CD1c-positive myeloid dendritic cell (primary cell): ENCODE measurements at regions not wholly inside any gene's neighbourhood (a gene's known extent, or its start where the extent isn't known, plus 50 kb on each side); places are given as distances from the start of the nearest gene placed in this dataset.

Experiments used
- DNase-seq: peaks from one replicate; pipeline ENCODE4 v3.0.0-alpha.2; 2016; ENCODE audit errors: extremely low spot score

DNA sequence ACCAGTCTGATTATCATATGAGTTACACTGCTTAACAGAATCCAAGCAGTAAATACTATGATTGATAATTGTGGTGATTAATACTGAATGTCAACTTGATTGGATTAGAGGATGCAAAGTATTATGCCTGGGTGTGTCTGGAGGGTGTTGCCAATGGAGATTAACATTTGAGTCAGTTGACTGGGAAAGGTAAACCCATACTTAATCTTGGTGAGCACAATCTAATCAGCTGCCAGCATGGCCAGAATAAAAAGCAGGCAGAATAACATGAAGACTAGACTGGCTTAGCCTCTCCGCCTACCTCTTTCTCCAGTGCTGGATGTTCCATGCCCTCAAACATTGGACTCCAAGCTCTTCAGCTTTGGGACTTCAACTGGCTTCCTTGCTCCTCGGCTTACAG lies 961.3 kb downstream of the ADGRL3 start:
- no peak for DNase-seq

DNA sequence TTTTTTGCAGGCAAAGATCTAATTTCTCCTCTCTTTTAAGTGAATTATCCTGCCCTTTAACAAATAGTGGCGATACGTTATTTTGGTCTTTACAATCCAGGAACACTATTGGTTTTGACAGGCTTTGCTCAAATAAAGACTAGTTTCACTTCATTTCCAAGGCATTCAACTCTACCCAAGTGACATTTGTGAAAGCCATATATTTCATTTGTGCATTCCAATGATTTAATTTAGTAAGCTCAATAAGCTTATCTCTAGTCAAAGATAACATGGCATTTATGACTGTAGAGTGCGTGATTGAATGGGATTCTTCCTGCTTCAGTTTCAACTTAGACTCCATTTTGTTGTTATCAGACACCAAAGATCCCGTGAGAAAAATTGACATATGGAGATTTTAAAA lies 959.8 kb downstream of the ADGRL3 start:
- no peak for DNase-seq

DNA sequence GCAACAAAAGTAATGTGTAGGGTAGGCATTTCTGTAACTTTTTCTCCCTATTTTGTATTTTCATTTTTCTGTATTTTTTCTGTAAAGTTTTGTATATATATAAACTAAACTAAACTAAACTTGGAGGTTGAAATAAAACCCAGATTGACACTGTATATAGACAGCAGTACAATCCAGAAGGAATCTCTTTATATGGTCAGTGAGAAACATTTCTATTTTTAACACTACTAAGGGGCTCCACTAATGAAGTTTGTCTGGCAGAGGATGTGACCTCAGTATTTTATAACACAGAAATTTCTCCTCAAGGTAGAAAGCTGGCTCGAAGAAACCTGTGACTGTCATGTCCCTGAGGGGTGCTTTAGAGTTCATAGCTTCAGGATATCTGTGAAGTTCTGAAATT lies 959.2 kb downstream of the ADGRL3 start:
- DNase-seq, result no peak

DNA sequence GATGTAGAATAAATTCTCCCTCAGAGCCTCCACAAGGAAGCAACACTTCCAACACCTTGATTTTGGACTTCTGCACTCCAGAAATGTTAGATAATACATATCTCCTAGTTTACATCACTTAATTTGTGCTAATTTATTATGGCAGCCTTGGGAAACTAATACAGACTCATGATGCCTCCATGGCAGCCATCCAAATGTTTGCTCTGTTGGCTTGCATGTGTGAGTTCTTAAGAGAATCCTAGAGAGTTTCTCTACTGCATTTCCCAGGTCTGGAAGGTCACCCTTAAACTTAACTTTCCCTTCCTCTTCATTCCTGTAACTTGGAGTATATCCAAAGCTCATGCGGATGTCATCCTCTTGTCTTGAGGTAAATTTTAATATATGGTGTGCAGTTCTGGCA lies 956.1 kb downstream of the ADGRL3 start:
- DNase-seq, result no peak

DNA sequence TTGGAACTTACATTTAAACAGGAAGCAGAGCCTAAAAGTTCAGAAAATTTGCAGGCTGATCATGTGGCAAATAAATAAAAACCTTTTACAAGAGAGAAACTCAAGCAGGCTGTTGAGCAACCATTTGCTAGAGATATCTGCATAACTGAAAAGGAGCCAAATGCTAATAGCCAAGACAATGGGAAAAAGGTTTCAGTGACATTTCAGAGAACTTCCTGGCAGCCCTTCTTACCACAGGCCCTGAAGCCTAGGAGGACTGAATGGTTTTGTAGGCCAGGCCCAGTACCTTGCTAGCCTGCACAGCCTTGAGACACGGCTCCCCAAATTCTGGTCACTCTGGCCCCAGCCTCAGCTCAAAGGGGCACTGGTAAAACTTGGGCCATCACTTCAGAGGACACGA lies 945.1 kb downstream of the ADGRL3 start:
- DNase-seq, result no peak

DNA sequence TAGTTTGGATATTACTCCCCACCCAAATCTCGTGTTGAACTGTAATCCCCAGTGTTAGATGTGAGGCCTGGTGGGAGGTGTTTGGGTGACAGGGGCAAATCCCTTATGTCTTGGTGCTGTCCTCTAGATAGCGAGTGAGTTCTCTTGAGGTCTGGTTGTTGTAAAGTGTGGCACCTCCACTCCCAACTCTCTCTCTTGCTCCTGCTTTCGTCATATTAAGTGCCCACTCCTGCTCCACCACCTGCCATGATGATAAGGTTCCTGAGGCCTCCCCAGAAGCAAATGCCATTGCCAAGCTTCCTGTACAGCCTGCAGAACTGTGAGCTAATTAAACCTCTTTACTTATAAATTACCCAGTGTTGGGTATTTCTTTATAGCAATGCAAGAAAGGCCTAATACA lies 944.3 kb downstream of the ADGRL3 start:
- DNase-seq, result no peak

DNA sequence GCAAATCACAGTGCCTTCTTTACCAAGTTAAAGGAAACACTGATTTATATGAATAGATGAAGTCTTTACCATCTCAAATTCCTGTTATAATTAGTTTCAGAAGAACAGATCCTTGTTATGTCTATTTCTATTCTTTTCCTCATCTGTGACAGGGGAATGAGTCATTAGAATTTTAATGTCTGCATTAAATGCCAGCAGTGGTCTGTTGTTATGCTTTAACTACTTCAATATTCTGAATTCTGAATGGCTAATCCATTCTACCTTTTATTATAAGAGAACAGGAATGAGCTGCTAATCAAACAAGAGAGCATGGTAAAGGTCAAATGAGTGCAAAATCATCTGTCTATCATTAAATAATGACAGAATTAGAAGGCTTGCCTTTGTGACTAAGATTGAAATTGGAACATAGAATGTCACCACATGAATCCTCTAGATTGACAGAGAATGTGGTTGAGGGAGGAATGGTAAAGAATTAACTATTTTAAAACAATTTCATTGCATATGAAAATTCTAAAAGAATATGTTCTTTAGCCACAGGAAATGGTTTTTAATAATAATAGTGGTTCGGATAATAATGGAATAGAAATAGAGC lies 935.5 kb downstream of the ADGRL3 start:
- DNase-seq, result no peak

DNA sequence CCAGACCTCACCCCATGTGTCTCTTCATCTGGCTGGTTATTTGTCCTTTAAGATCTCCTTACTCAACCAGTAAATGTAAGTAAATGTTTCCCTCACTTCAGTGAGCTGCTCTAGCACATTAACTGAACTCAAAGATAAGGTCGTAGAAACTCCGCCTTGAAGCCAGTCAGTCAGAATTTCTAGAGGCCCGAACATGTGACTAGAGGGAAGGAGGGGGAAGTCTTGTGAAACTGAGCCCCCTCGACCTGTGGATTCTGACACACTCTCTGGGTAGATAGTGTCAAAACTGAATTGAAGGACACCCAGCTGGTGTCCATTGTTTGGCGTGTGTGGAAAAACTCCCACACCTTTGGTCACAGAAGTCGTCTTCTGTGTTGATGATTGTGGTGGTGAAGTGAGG lies 933.9 kb downstream of the ADGRL3 start:
- DNase-seq, result no peak

DNA sequence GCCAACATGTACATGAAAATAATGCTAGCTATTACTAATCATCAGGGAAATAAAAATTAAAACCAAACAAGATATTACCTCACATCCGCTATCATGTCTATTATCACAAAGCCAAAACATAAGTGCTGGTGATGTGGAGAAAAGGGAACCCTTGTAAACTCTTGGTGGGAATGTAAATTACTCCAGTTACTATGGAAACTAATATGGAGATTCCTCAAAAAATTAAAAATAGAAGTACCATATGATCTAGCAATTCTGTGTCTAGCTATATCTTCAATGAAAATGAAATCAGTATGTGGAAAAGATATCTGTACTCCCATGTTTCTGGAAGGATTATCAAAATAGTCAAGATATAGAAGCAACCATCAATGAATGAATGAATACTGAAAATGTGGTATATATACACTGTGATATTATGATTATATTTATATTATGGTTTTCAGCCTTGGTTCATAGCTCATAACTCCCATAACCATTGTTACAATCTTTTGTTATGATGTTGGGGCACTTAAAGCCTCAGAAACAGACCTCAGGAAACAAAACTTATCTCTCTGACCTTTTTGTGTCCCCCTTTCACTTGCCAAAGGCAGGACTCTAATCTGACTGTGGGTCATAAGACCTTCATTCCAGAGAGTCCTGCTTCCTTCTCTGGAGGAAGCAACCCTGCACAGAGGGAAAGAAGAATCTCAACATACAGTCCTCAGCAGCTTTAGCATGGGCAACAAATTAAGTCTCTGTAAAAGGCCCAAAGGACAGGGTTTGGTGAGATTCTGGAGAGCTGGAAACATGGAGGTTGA lies 933.2 kb downstream of the ADGRL3 start:
- no peak for DNase-seq

DNA sequence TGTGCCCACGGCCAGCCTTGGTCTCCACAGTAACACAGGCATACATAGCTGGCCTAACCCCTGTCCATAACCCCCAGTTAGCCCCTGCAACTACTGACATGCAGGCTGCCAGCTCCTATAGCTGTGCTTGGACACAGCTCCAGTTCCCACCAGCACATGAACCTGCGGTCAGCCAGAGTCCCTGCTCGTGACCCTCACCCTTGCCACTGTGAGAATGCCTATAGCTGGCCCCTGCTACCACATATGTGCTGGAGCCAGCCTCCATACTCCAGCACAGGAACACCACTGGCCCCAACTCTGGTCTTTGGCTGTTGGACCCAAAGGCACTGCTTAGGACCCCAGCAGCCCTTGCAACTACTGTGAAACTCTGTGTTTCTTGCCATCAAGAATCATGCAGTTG lies 930.9 kb downstream of the ADGRL3 start:
- no peak for DNase-seq

DNA sequence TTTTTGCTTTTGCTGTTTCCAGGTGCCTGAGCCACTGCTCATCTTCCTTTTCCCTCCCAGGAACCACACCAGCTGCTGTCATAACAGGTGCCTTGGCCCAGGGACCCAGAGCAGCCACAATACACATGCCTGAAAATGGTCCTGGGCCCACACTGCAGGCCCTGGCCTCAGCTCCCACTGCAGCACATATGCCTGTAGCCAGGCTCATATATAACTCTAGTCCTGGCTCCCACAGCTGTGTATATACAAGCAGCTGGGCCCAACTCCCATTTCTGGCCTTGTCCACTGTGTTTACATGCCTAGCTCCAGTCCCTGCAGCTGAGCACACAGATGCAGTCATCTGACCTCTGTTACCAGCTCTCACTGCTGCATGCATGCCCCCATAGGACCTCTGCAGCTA lies 930.5 kb downstream of the ADGRL3 start:
- no peak for DNase-seq

DNA sequence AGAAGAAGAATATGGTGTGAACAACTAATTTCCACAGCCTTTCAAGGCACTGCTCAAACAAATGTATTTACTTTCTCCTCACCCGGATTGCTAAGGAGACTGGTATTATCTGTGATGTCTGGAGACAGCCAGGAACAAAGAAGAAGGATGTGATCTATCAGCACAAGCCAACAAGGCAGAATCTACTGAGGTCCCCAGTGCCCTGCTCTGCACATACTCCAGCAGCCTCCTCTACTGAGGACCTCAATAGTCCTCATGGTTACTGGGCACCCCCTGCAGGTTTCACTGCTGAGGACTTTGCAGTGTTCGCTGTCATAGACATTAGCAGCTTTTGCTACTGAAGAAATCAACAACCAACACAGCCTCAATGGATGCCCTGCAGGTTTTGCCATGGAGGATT lies 930.1 kb downstream of the ADGRL3 start:
- no peak for DNase-seq
